ENCODE measurements at regions not wholly inside any gene's neighbourhood (a gene's known extent, or its start where the extent isn't known, plus 50 kb on each side); places are given as distances from the start of the nearest gene placed in this dataset.
"Not testable (repeated sequence)": the region's sequence is repeated elsewhere in the genome, so short reads cannot be mapped to it uniquely, and the experiment has no call there.

- no peak for DNase-seq (ENCODE audit: low read depth in 1 of 2, low spot score in 1 of 2)
These were observed 811.4 kb upstream of the TMEM132C start for GRCh38 chr12:127455347-127456265.

DNA sequence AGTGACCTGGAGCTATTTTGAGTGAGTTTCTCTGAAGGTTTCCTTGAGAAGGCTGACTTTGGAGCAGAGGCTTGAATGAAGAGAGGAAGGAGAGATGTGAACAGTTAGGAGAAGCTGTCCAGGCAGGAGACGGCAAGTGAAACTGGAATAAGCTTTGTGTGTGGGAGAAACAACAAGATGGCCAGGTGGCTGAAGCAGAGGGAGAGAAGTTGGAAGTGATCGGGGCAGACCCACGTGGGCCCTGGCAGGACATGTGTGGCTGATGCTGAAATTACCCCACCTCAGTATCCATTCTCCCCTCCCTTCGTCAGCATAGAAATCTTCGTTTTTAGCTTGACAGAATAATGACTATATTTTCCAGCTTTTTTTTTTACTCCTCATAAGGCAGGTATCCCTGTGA, 809.2 kb upstream of the TMEM132C start:
- no peak for DNase-seq (ENCODE audit: low read depth in 1 of 2, low spot score in 1 of 2)

DNA sequence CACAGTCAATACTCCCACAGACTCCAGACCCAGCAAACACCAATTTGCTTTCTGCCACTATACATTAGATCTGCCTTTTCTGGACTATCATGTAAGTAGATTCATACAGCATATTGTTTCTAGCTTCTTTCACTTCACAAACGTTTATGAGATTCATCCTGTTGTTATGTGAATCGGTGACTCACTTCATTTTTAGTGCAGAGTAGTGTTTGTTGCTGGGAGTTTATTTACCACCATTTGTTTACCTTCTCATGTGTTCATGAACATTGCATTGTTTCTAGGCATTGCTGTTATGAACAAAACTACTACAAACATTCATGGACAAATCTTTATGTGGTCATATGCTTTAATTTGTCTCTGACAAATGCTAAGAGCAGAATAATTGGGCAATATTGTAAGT, 807.8 kb upstream of the TMEM132C start:
- no peak for DNase-seq (ENCODE audit: low read depth in 1 of 2, low spot score in 1 of 2)

GRCh38 chr12:127459687-127460086, 807.3 kb upstream of the TMEM132C start:
- no peak for DNase-seq (ENCODE audit: low read depth in 1 of 2, low spot score in 1 of 2)

- DNase-seq (ENCODE audit: low read depth in 1 of 2, low spot score in 1 of 2) = no peak
These were observed 803.7 kb upstream of the TMEM132C start for GRCh38 chr12:127463237-127463636.

DNA sequence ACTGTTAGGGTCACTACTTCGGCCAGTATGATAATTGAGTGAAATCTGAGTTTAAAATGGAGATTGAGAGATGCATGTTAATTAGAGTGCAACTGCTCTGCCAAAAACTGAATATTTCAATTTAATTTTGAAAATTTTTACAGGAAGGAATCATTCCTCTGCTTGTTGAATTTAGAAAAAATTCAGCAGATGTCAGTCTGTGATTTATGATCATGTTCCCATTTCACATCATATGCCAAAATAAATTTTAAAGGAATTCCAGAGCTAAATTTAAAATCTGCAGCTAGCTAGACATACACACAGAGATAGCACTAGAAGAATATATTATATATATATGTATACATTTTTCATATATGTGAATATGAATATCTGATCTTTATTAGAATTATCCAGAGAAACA, 797.6 kb upstream of the TMEM132C start:
- no peak for DNase-seq (ENCODE audit: low read depth in 1 of 2, low spot score in 1 of 2)

DNA sequence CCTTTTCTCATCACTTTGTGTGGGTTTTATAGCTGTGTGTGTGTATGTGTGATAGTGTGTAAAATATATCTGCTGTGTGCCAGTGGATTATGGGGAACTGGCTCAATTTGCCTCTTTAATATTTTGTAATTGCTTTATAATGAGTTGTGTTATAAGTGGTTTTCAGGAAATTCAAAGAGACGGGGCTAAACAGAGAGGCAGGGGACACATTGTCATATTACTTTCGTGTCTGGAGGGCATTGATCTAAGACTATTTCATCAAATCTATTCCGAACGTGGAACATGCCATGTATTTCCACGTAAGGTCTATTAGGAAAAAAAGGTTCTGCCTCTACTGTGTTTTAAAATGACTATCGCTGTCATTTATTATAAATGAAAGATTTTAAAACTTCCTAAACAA, 793.2 kb upstream of the TMEM132C start:
- no peak for DNase-seq (ENCODE audit: low read depth in 1 of 2, low spot score in 1 of 2)

GRCh38 chr12:127479256-127479655, 787.7 kb upstream of the TMEM132C start:
- no peak for DNase-seq (ENCODE audit: low read depth in 1 of 2, low spot score in 1 of 2)

DNA sequence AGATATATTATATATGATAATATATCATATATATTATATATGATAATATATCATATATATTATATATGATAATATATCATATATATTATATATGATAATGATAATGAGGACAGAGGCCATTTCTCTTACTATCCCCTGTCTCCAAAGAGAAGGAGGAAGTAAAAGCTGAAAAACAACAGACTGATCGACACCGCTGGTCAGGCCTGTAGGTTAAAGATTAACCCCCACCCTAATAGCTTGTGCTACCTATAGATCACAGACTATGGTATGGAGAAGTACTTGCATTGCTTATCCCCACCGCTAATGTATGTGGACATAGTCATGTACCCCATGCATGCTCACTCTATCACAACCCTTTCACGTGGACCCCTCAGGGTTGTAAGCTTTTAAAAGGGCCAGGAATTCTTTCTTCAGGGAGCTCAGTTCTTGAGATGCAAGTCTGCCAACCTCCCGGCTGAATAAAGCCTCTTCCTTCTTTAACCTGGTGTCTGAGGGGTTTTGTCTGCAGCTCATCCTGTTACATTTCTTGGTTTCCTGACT, 786.1 kb upstream of the TMEM132C start:
- no peak for DNase-seq (ENCODE audit: low read depth in 1 of 2, low spot score in 1 of 2)

DNA sequence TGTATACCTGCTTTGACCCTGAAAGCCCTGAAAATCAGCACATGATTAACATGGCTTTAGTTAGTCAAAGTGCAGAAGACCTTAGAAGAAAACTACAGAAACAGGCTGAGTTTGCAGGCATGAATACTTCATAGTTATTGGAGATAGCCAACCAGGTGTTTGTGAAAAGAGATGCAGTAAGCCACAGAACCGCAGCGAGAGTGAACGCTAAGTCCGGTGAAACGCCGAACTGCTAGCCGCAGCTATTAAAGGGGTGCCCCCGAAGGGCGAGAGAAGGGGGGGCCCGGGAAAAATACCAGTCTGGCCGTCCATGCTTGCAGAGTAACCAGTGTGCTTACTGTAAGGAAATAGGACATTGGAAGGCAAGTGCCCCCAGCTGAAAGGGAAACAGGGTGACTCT, 784.0 kb upstream of the TMEM132C start:
- no peak for DNase-seq (ENCODE audit: low read depth in 1 of 2, low spot score in 1 of 2)

GRCh38 chr12:127485528-127485927, 781.4 kb upstream of the TMEM132C start:
- no peak for DNase-seq (ENCODE audit: low read depth in 1 of 2, low spot score in 1 of 2)

DNA sequence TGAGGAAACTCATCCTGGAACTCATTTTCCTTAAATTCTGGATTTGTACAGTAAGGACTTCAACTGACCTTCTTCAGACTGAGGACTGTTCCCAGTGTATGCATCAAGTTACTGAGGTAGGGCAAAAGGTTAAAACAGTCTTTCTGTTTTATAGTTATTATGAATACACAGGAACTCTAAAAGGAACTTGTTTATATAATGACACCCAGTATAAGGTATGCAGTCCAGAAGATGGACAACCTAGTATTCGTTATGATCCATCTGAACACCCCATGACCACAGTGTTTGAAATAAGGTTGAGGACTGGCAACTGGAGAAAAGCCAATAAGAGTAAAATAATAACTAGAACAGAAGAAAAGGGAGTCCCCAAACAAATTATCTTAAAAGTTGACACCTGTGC, 779.9 kb upstream of the TMEM132C start:
- DNase-seq (ENCODE audit: low read depth in 1 of 2, low spot score in 1 of 2) = no peak

- DNase-seq (ENCODE audit: low read depth in 1 of 2, low spot score in 1 of 2) = no peak
These were observed 777.9 kb upstream of the TMEM132C start for GRCh38 chr12:127489061-127489460.

DNA sequence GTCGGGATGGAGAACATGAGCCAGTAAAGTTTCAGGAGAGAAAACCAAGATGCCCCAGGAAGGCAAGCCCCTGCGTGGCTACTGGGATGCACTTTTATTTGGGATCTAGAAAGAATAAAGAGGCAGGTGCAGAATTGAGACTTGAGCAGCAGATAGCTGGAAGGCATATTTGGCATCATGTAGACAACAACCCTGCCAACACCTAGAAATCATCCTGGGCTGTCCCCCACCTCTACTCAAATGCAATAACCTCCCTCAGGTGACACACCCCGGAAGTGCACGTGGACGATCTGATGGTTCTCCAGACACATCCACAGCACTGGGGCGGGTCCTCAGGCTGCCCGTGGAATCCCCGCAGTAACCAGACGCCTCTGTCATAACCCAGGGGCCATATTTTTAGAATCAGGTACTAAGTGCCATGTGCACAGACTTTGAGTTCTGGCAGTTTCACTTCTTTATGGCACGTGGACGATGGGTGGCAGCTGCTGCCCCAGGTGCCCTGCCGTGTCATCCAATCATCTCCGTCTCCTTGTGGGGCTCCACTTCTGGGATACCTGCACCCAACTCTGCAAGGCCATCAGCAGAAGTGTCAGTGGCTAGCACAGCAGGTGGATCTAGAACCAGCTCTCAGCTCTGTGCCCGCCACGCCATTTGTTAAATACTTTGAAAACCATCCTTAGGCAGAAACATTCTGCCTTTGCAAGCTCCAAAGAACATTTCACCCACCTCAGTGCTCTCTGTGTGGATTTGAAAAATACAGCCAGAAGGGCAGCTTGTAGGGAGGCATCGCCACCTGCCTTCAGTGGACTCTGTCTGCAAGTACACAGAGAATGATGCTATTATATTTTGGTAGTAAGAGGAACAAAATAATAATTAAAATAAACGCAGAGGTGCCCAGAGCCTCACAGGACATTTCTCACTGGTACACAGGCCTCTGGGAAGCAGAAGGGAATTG, 771.7 kb upstream of the TMEM132C start:
- DNase-seq (ENCODE audit: low read depth in 1 of 2, low spot score in 1 of 2) = no peak

GRCh38 chr12:127496255-127496654, 770.7 kb upstream of the TMEM132C start:
- no peak for DNase-seq (ENCODE audit: low read depth in 1 of 2, low spot score in 1 of 2)

- no peak for DNase-seq (ENCODE audit: low read depth in 1 of 2, low spot score in 1 of 2)
These were observed 766.4 kb upstream of the TMEM132C start for GRCh38 chr12:127500512-127501035.

DNA sequence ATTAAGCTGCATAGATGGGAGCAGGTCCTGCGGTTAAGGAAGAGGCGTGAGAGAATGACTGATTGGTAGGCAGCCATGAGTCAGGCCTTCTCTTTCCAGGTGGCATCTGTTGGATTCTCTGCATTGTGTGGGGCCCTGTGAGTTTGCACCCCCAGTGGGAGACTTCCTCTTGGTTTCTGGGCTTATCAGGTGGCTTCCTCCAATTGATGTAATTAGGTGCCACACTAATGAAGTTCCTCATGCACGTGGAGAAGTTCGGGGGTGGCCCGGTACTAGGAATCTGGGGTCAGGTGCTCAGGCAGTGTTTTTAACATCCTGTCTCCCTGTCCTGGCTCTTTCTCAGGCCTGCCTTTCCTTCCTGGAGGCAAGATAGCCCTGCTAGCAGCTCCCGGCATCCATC, 765.1 kb upstream of the TMEM132C start:
- DNase-seq (ENCODE audit: low read depth in 1 of 2, low spot score in 1 of 2) = no peak

DNA sequence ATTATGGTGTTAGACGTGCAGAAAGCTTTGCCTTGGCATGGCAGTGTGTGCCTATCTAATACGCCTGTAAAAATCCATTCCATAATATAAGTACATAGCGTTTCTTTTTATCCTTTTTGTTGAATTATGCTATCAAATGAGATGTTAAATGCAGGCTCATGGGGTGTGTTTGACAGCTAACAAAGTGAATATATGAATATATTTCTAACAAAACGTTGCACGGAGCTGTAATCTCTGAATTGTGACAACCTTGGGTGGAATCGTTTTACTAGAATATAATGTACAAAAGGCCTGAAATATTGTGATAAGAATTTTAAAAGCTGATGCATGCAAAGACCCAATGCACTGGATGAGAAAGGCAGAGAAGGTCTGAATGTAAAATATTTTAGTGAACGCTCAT, 763.7 kb upstream of the TMEM132C start:
- no peak for DNase-seq (ENCODE audit: low read depth in 1 of 2, low spot score in 1 of 2)

- DNase-seq (ENCODE audit: low read depth in 1 of 2, low spot score in 1 of 2) = not testable (repeated sequence)
These were observed 763.0 kb upstream of the TMEM132C start for GRCh38 chr12:127503996-127504395.

- DNase-seq (ENCODE audit: low read depth in 1 of 2, low spot score in 1 of 2) = no peak
These were observed 762.1 kb upstream of the TMEM132C start for GRCh38 chr12:127504874-127505273.

DNA sequence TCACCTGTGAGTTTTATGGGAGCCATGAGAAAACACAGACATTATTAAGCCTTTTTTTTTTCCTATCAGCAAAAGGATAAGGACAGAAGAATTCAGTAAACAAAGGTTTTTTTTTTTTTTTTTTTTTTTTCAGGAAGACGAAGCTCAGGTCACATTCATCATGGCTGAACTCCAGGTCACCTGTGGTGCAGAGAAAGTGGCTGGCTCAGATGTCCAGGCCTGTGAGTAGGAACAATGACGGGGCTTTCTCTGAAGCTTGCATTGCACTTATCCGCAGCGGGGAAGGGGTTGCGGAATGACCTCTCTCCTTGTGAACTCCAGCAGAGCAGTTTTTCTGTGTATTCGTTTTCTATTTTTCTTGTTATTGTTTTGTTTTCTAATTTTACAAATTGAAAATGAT, 759.6 kb upstream of the TMEM132C start:
- DNase-seq (ENCODE audit: low read depth in 1 of 2, low spot score in 1 of 2) = no peak
